C1 segment of cervical spinal cord (tissue), 14 donors: ENCODE measurements at regions not wholly inside any gene's neighbourhood (a gene's known extent, or its start where the extent isn't known, plus 50 kb on each side); places are given as distances from the start of the nearest gene placed in this dataset.
A peak's percentile ranks its signal among the peaks of the same experiment; 100 is the strongest.

Source experiments
- DNase-seq, 14 donors: peaks; one replicate each; lab custom pipeline; 2025; lab: John Stamatoyannopoulos, UW

- no peak for DNase-seq
Measured at GRCh38 chr2:134199123-134199522, 54.7 kb upstream of the MGAT5 start.

GRCh38 chr2:134200036-134200618 lies 53.7 kb upstream of the MGAT5 start:
- DNase-seq: no peak

- no peak for DNase-seq
Measured at GRCh38 chr2:134201533-134201932, 52.3 kb upstream of the MGAT5 start.

GRCh38 chr2:134202371-134202770 lies 51.5 kb upstream of the MGAT5 start:
- DNase-seq: peak in 2 of 14 donors; percentile 18 to 20

- DNase-seq: no peak
Measured at GRCh38 chr2:134203175-134203574, 50.7 kb upstream of the MGAT5 start.
